ENCODE measurements at regions not wholly inside any gene's neighbourhood (a gene's known extent, or its start where the extent isn't known, plus 50 kb on each side); places are given as distances from the start of the nearest gene placed in this dataset.

DNA sequence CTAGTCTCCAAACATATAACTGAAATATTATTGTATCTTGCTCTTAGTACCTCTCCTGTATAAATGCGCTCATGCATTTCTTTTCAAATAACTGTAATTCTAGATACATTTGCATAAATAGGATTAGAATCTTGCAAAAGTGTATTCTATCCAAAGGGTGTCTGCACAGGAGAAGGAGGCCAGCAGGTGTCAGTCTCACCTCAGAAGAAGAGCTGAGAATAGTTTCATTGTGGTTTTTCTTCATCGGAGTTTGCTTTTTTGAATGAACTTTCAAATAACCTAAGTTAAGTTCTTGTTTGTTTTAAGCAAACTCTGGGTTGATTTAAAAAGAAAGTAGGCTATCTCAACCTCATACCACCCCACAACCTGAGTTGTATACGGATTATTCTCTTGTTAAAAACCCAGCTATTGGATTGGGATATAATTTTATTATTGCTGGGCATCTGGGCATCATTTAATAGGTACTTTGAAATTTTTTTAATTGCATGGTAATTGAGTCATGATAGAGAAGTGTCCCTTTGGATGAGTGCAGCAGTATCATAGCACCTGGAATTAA is 125.0 kb upstream of the MLIP start:
- Histone ChIP-seq H3K4me2 (ENCODE audit: low read depth, low read length, poor library complexity, severe bottlenecking) (no peak overlapping the region), H2AFZ (ENCODE audit: low read depth, low read length, severe bottlenecking) (no peak overlapping the region), H3K36me3 (ENCODE audit: low read length) (no peaks in the 10 kb centered on the region), H3F3A (ENCODE audit: insufficient read depth) (no peaks in the 10 kb centered on the region), H3K27ac (ENCODE audit: low read depth, low read length) (no peak overlapping the region), H4K20me1 (ENCODE audit: low read depth, low read length) (no peaks in the 10 kb centered on the region), H3K79me2 (ENCODE audit: insufficient read depth, low read length) (no peaks in the 10 kb centered on the region), H3K9ac (ENCODE audit: low read length) (no peak overlapping the region), H3K4me3 (ENCODE audit: insufficient read depth, low read length, poor library complexity, severe bottlenecking) (no peak overlapping the region), H3K27me3 (ENCODE audit: low read length) (no peaks in the 10 kb centered on the region), H3K9me2 (replicated peaks; ENCODE audit: insufficient read depth, low read length) (no peaks in the 10 kb centered on the region), H3K9me3 (ENCODE audit: insufficient read depth, low read length) (no peaks in the 10 kb centered on the region)
- TF ChIP-seq EZH2phosphoT487 (conservative IDR thresholded peaks at IDR 0.05; ENCODE audit: low read length) = no peak
- TF ChIP-seq, protein P1, sequence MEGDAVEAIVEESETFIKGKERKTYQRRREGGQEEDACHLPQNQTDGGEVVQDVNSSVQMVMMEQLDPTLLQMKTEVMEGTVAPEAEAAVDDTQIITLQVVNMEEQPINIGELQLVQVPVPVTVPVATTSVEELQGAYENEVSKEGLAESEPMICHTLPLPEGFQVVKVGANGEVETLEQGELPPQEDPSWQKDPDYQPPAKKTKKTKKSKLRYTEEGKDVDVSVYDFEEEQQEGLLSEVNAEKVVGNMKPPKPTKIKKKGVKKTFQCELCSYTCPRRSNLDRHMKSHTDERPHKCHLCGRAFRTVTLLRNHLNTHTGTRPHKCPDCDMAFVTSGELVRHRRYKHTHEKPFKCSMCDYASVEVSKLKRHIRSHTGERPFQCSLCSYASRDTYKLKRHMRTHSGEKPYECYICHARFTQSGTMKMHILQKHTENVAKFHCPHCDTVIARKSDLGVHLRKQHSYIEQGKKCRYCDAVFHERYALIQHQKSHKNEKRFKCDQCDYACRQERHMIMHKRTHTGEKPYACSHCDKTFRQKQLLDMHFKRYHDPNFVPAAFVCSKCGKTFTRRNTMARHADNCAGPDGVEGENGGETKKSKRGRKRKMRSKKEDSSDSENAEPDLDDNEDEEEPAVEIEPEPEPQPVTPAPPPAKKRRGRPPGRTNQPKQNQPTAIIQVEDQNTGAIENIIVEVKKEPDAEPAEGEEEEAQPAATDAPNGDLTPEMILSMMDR (IDR thresholded peaks at IDR 0.05; ENCODE audit: insufficient read depth, low read length, poor library complexity, severe bottlenecking) = peak; percentile 97

DNA sequence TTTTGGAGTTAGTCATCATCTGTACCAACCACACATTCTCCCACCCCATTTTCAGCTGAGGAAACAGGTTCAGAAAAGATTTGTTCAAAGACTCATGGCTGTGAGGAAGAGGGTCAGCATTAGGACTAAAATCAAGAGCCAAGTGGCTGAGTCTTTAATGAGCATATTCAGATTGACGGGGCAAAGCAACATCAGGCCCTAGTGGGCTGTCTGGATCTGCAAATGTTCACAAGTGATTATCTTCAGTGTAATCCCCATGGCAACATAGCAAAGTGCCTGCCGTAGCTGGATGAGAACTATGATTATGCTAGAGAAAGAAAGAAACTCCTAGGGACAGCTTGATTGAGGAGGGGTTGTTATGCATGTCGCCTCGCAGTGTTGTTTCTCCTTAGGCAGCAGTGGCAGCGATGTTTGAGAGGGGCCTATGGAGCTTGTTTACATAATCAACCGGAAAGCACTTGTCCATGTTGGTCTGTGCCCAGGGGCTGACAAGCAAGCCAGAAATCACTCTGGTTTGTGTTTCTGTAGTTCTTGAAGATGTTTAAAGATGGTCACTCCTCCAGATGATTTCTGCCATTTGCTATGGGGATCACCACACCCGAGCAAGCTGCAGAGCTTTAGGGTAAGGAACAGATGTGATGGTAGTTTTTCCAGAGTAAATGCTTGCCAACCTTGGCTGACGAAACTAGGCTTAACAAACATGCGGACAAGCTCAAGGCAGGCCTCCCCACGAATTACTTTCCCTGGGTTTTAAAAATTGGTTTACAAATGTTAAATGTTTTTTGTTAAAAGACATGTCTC is 124.3 kb upstream of the MLIP start:
- Histone ChIP-seq H3K36me3 (ENCODE audit: low read length) (no peaks in the 10 kb centered on the region), H3K27ac (ENCODE audit: low read depth, low read length) (no peak overlapping the region), H3K9me3 (ENCODE audit: insufficient read depth, low read length) (no peaks in the 10 kb centered on the region), H3F3A (ENCODE audit: insufficient read depth) (no peaks in the 10 kb centered on the region), H3K9me2 (replicated peaks; ENCODE audit: insufficient read depth, low read length) (no peaks in the 10 kb centered on the region), H3K4me3 (ENCODE audit: insufficient read depth, low read length, poor library complexity, severe bottlenecking) (no peak overlapping the region), H3K27me3 (ENCODE audit: low read length) (no peaks in the 10 kb centered on the region), H3K4me2 (ENCODE audit: low read depth, low read length, poor library complexity, severe bottlenecking) (no peak overlapping the region), H3K9ac (ENCODE audit: low read length) (no peak overlapping the region), H2AFZ (ENCODE audit: low read depth, low read length, severe bottlenecking) (no peak overlapping the region), H3K79me2 (ENCODE audit: insufficient read depth, low read length) (no peaks in the 10 kb centered on the region), H4K20me1 (ENCODE audit: low read depth, low read length) (no peaks in the 10 kb centered on the region)
- TF ChIP-seq, protein P1 (IDR thresholded peaks at IDR 0.05; ENCODE audit: insufficient read depth, low read length, poor library complexity, severe bottlenecking) = no peak
- TF ChIP-seq EZH2phosphoT487 (conservative IDR thresholded peaks at IDR 0.05; ENCODE audit: low read length) = no peak

DNA sequence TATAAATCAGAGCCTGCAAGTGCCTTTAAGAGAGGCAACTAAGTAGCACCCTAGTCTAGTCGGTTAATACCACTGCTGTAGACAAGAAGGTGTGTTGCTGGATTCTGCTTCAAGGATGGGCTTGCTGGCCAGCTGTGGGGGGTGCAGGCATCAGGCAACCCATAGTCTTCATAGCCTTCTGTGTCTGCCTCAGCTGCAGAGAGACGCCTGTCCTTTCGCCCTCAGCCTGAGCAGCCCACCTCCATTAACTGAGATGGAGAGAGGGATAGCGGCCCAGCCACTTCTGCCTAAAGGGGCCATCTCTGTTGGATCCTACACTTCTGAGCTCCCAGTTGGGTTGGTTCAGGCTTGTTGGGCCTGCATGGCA is 123.7 kb upstream of the MLIP start:
- H3K27ac ChIP-seq (ENCODE audit: low read depth, low read length) = no peak overlapping the region
- TF ChIP-seq, protein P1 (IDR thresholded peaks at IDR 0.05; ENCODE audit: insufficient read depth, low read length, poor library complexity, severe bottlenecking) = no peak
- TF ChIP-seq EZH2phosphoT487 (conservative IDR thresholded peaks at IDR 0.05; ENCODE audit: low read length) = no peak
- no peak overlapping the region for H3K9ac ChIP-seq (ENCODE audit: low read length)
- H3K4me3 ChIP-seq (ENCODE audit: insufficient read depth, low read length, poor library complexity, severe bottlenecking) = no peak overlapping the region
- no peaks in the 10 kb centered on the region for H3K27me3 ChIP-seq (ENCODE audit: low read length)
- H4K20me1 ChIP-seq (ENCODE audit: low read depth, low read length) = no peaks in the 10 kb centered on the region
- H3K36me3 ChIP-seq (ENCODE audit: low read length) = no peaks in the 10 kb centered on the region
- H3K9me3 ChIP-seq (ENCODE audit: insufficient read depth, low read length) = no peaks in the 10 kb centered on the region
- H3K4me2 ChIP-seq (ENCODE audit: low read depth, low read length, poor library complexity, severe bottlenecking) = no peak overlapping the region
- H3K9me2 ChIP-seq (replicated peaks; ENCODE audit: insufficient read depth, low read length) = no peaks in the 10 kb centered on the region
- H3K79me2 ChIP-seq (ENCODE audit: insufficient read depth, low read length) = no peaks in the 10 kb centered on the region
- H2AFZ ChIP-seq (ENCODE audit: low read depth, low read length, severe bottlenecking) = no peak overlapping the region
- H3F3A ChIP-seq (ENCODE audit: insufficient read depth) = no peaks in the 10 kb centered on the region
